ENCODE measurements at regions not wholly inside any gene's neighbourhood (a gene's known extent, or its start where the extent isn't known, plus 50 kb on each side); places are given as distances from the start of the nearest gene placed in this dataset.

DNA sequence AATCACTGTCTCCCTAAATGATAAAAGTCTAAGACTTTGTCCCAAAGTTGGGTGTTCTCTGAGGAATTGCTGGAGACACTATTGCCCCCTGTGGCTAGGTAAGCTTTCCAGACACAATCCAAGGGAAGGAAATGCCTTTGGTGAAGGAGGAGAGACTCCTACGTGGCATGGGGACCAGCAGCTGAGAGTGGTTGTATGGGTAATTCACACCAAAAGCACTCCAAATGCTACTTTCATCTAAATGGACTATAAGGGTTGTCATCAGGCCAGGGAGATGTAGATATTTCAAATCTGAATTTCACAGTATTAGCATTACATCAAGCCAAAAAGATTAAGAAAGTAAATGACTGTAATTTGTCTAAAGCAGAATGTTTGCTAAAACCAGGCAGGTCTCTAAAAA, 400.8 kb upstream of the THBS1 start:
- TF ChIP-seq, protein P1, sequence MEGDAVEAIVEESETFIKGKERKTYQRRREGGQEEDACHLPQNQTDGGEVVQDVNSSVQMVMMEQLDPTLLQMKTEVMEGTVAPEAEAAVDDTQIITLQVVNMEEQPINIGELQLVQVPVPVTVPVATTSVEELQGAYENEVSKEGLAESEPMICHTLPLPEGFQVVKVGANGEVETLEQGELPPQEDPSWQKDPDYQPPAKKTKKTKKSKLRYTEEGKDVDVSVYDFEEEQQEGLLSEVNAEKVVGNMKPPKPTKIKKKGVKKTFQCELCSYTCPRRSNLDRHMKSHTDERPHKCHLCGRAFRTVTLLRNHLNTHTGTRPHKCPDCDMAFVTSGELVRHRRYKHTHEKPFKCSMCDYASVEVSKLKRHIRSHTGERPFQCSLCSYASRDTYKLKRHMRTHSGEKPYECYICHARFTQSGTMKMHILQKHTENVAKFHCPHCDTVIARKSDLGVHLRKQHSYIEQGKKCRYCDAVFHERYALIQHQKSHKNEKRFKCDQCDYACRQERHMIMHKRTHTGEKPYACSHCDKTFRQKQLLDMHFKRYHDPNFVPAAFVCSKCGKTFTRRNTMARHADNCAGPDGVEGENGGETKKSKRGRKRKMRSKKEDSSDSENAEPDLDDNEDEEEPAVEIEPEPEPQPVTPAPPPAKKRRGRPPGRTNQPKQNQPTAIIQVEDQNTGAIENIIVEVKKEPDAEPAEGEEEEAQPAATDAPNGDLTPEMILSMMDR (IDR thresholded peaks at IDR 0.05; ENCODE audit: low read depth, low read length) = no peak
- in situ Hi-C loops (cut with HindIII; ENCODE audit: low sequenced_read_pairs) = no loop called here
- H3K4me3 ChIP-seq (ENCODE audit: low read depth, low read length) = no peak overlapping the region
- no peak for DNase-seq (ENCODE audit: low read depth, low spot score)

DNA sequence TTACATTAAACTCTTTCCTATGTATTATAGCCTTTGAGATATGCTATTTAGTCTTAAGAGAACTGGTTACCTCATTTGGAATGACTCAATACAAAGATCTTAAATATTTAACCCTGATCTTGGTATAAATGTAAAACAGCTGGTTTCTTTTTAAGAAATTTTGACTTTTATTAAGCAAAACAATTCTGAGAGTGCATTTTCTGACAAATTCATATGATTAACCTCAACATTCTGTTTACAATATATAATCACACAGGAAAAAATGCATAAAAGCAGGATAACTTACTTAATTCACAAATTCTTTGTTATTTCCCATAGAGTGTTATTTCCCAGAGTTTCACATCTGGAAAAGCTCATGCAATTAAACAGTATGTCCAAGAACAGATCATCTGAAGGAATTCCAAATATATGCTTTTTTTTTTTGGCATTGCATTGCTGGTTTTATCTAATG, 400.4 kb upstream of the THBS1 start:
- in situ Hi-C loops (cut with HindIII; ENCODE audit: low sequenced_read_pairs) = no loop called here
- TF ChIP-seq, protein P1 (IDR thresholded peaks at IDR 0.05; ENCODE audit: low read depth, low read length) = no peak
- DNase-seq (ENCODE audit: low read depth, low spot score) = peak; percentile 55
- H3K4me3 ChIP-seq (ENCODE audit: low read depth, low read length) = no peak overlapping the region

DNA sequence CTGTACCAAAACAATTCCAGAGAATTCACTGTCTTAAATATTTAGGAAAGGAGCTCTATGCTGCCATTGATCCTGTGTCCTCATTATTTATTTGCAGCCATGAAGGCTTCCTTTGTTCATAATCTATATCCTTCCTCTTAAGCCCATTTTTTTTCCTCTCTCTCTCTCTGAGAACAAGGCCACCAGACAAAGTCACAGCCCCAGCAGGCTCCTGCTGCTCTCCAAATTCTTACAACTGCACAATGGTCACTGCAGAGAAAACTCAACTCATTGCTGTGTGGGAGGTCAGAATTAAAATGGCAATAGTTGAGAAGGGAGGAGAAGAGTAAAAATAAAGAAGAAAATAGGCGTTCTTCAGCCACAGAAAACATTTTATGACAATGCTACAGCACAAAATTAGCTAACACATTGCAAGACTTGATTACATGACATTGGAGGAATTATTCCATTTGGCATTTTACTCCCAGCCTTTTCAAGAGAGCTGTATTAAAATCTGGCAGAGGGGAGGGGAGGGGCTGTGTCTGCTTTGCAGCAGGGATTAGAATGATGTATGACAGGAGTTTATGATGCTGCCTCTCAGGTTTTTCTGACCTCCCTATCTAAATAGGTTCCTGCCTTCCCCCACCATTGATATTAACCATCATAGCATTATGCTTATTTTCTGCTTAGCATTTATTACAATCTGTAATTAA, 399.7 kb upstream of the THBS1 start:
- in situ Hi-C loops (cut with HindIII; ENCODE audit: low sequenced_read_pairs) = no loop called here
- DNase-seq (ENCODE audit: low read depth, low spot score) = no peak
- H3K4me3 ChIP-seq (ENCODE audit: low read depth, low read length) = no peak overlapping the region
- TF ChIP-seq, protein P1 (IDR thresholded peaks at IDR 0.05; ENCODE audit: low read depth, low read length) = no peak

DNA sequence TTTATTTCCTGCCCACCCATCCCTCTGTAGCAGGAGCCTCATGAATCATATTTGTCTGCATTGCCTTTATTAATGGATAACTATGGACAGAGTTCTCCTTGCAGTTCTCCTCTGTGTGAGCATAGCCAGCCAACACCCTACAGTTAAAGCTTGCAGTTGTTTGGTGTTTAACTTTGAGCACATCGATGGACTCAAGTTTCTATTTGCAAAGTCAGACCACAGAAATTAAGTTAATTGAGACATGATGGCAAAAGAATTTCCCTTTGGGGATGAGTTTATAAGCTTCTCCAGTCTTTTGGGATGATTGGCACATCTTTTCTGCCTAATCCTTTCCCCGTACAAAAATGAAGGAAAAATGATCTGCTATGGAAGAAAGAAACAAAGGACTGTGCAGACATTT, 398.9 kb upstream of the THBS1 start:
- in situ Hi-C loops (cut with HindIII; ENCODE audit: low sequenced_read_pairs) = no loop called here
- TF ChIP-seq, protein P1 (IDR thresholded peaks at IDR 0.05; ENCODE audit: low read depth, low read length) = no peak

DNA sequence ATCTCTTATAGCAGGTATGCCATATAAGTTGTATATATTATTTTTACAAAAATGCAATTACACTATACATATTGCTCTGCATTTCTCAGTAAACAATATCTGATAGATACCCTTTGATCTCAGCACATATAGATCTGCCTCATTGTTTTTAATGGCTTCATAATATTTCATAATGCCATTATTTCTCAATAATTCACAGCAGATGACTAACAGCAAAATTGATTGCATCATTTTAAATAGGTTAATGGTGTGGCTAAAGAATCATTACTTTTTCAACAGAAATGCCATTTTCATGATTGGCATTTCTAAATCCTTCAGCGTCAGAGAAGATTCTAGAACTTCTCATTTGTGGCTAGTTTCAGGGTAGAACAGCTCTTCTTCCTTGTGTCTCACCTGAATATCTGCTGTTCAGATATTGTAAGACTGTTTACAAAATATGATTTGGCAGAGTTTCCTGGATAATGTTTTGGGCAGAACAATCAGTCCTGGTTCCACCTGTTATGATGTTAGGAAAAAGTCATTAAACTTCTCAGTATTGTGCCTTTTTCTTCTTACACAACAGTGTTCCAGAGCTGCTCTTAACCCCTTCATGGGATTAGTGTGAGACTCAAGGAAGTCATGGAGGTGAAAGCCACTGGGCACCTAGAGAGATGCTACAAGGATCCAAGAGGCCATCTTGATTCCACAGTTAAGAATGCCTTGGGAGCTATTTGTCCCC, 397.6 kb upstream of the THBS1 start:
- TF ChIP-seq, protein P1 (IDR thresholded peaks at IDR 0.05; ENCODE audit: low read depth, low read length) = no peak
- H3K4me3 ChIP-seq (ENCODE audit: low read depth, low read length) = no peak overlapping the region
- in situ Hi-C loops (cut with HindIII; ENCODE audit: low sequenced_read_pairs) = no loop called here
- no peak for DNase-seq (ENCODE audit: low read depth, low spot score)

More for the DNA sequence above, 398.9 kb upstream of the THBS1 start:
- DNase-seq (ENCODE audit: low read depth, low spot score) = no peak
- H3K4me3 ChIP-seq (ENCODE audit: low read depth, low read length) = no peak overlapping the region

DNA sequence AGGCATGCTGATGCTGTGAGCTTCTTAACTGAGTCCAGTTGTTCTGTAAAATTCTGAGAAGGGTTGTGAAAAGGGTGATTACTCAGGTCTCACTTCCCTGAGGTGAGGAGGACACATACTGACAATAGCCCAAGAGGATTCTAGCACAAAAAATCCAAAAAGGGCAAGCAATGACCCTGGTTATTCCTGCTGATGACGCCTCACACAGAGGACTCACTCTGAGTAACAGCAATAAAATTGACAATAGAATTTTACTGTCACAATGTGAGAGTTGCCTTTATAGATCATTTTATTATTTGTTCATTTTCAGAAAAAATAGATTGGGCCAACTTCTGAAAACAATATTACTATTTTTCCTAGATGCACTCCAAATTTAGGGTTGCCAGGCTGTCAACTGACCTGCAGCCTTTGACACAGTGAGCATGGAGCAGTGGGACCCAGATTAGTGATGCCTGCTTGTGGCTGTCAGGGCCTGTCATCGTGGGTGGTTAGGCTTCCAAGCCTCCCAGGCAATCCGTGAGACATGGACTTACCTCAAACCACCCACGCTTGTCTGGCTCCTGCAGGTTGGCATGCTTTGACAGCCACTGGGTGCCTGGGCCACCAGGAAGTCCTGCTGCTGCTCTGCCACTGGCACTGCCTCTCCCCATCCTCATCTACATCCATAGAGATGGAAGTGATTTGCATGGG, 396.0 kb upstream of the THBS1 start:
- TF ChIP-seq, protein P1 (IDR thresholded peaks at IDR 0.05; ENCODE audit: low read depth, low read length) = no peak

More for the DNA sequence above, 396.0 kb upstream of the THBS1 start:
- in situ Hi-C loops (cut with HindIII; ENCODE audit: low sequenced_read_pairs) = no loop called here
- no peak overlapping the region for H3K4me3 ChIP-seq (ENCODE audit: low read depth, low read length)
- no peak for DNase-seq (ENCODE audit: low read depth, low spot score)

Measured in astrocyte of the spinal cord (primary cell).